Neural cell (in vitro differentiated cells): ENCODE measurements at regions not wholly inside any gene's neighbourhood (a gene's known extent, or its start where the extent isn't known, plus 50 kb on each side); places are given as distances from the start of the nearest gene placed in this dataset.
A peak's percentile ranks its signal among the peaks of the same experiment; 100 is the strongest.

Experiments used
- H2AFZ ChIP-seq: fragments of 200-600, 300-800 bp; sonication (generic), shearing (Covaris generic); 2 replicates; pipeline ENCODE4 v1.6.0; 2014; ENCODE audit warnings: low read depth, mild to moderate bottlenecking, antibody characterized with exemption, low read length, moderate library complexity
- H3F3A ChIP-seq: fragments of 200-600 bp; shearing (Covaris generic); 2 replicates; pipeline ENCODE4 v1.6.1; 2016; ENCODE audit warnings: mild to moderate bottlenecking, moderate library complexity, mixed read lengths, antibody characterized with exemption, low read length; ENCODE audit not compliant: insufficient read depth, poor library complexity, severe bottlenecking
- H3K27ac ChIP-seq: fragments of 200-600, 300-800 bp; sonication (generic), shearing (Covaris generic); 2 replicates; pipeline ENCODE4 v1.5.1; 2014; ENCODE audit warnings: mild to moderate bottlenecking, low read length, moderate library complexity
- H3K27me3 ChIP-seq: fragments of 300-800, 200-600 bp; sonication (generic), shearing (Covaris generic); 2 replicates; pipeline ENCODE4 v1.6.0; 2014; ENCODE audit warnings: mild to moderate bottlenecking, low read depth, low read length, moderate library complexity; ENCODE audit not compliant: insufficient read depth
- H3K36me3 ChIP-seq: fragments of 300-800, 200-600 bp; sonication (generic), shearing (Covaris generic); 2 replicates; pipeline ENCODE4 v1.5.1; 2014; ENCODE audit warnings: mild to moderate bottlenecking, antibody characterized with exemption, low read length, moderate library complexity; ENCODE audit not compliant: insufficient read depth
- H3K4me2 ChIP-seq: fragments of 300-800, 200-600 bp; sonication (generic), shearing (Covaris generic); 2 replicates; pipeline ENCODE4 v1.6.0; 2014; ENCODE audit warnings: mild to moderate bottlenecking, low read length
- H3K4me3 ChIP-seq: fragments of 300-800, 200-600 bp; sonication (generic), shearing (Covaris generic); 2 replicates; pipeline ENCODE4 v1.5.1; 2014; ENCODE audit warnings: mild to moderate bottlenecking, low read length, moderate library complexity
- H3K79me2 ChIP-seq: fragments of 200-600 bp; shearing (Covaris generic); replicated peaks from 2 replicates; pipeline ENCODE4 v1.6.0; 2014; ENCODE audit warnings: mild to moderate bottlenecking, low read length, moderate library complexity; ENCODE audit not compliant: insufficient read depth
- H3K9ac ChIP-seq: fragments of 300-800, 200-600 bp; sonication (generic), shearing (Covaris generic); 2 replicates; pipeline ENCODE4 v1.6.1; 2016; ENCODE audit warnings: mild to moderate bottlenecking, low read length, mixed read lengths
- H3K9me2 ChIP-seq: fragments of 200-600 bp; shearing (Covaris generic); 2 replicates; pipeline ENCODE4 v1.6.1; 2016; ENCODE audit warnings: mild to moderate bottlenecking, low read length, mixed read lengths; ENCODE audit not compliant: insufficient read depth
- H3K9me3 ChIP-seq: fragments of 200-600, 300-800 bp; sonication (generic), shearing (Covaris generic); 2 replicates; pipeline ENCODE4 v1.6.1; 2016; ENCODE audit warnings: mild to moderate bottlenecking, mixed run types, low read length, moderate library complexity, mixed read lengths
- H4K20me1 ChIP-seq: fragments of 200-600 bp; shearing (Covaris generic); 2 replicates; pipeline ENCODE4 v1.6.1; 2016; ENCODE audit warnings: mild to moderate bottlenecking, mixed run types; ENCODE audit not compliant: insufficient read depth
- CTCF ChIP-seq: fragments of 450-650 bp; IDR thresholded peaks from 2 replicates; pipeline ENCODE4 v1.5.1; 2014; ENCODE audit warnings: antibody characterized with exemption, mild to moderate bottlenecking, moderate library complexity; ENCODE audit not compliant: poor library complexity, severe bottlenecking
- EP300 ChIP-seq: fragments of 450-650 bp; conservative IDR thresholded peaks from 2 replicates; pipeline ENCODE4 v1.6.1; 2014; ENCODE audit warnings: antibody characterized with exemption, mild to moderate bottlenecking, moderate library complexity; ENCODE audit not compliant: poor library complexity, severe bottlenecking
- EZH2 ChIP-seq: fragments of 200-600, 300-800 bp; shearing (Covaris generic), sonication (generic); IDR thresholded peaks from 2 replicates; pipeline ENCODE4 v1.6.1; 2014; ENCODE audit warnings: antibody characterized with exemption, low read length, borderline replicate concordance, mild to moderate bottlenecking; ENCODE audit not compliant: insufficient read depth, poor library complexity, severe bottlenecking
- MXI1 ChIP-seq: fragments of 450-650 bp; conservative IDR thresholded peaks from 2 replicates; pipeline ENCODE4 v1.6.1; 2014; ENCODE audit warnings: antibody characterized with exemption, mild to moderate bottlenecking; ENCODE audit not compliant: poor library complexity, severe bottlenecking
- POLR2AphosphoS5 ChIP-seq: IDR thresholded peaks from 2 replicates; pipeline ENCODE4 v1.6.1; 2012
- RAD21 ChIP-seq: fragments of 450-650 bp; conservative IDR thresholded peaks from 2 replicates; pipeline ENCODE4 v1.6.1; 2014; ENCODE audit warnings: antibody characterized with exemption, mild to moderate bottlenecking, moderate library complexity
- REST ChIP-seq: IDR thresholded peaks from 2 replicates; pipeline ENCODE4 v1.6.1; 2012; ENCODE audit warnings: borderline replicate concordance
- SMC3 ChIP-seq: fragments of 450-650 bp; conservative IDR thresholded peaks from 2 replicates; pipeline ENCODE4 v1.6.1; 2014; ENCODE audit warnings: antibody characterized with exemption, mild to moderate bottlenecking, moderate library complexity; ENCODE audit not compliant: poor library complexity
- TAF1 ChIP-seq: IDR thresholded peaks from 2 replicates; pipeline ENCODE4 v1.6.1; 2012; ENCODE audit warnings: low read depth

DNA sequence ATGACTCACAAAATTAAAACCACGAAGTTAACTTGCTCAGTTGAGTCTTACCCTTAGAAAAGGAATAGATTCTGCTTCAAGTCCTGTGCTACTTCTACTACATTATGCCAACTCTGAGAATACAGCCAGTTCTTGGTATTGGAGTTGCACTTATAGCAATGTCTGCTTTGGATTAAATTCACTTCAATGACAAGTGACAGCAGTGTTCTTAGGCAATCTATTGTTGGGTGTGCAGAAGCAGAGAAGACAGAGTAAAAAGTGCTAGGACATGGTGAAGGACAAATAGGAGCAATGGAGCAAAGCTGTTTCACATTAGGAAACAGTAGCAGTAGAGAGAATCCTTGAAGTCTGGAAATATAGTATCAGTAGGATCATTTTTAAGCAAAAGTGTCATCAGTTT lies 713.1 kb downstream of the SI start:
- H3K27ac ChIP-seq, result no peak overlapping the region
- no peaks in the 10 kb centered on the region for H3K9me3 ChIP-seq
- no peak overlapping the region for H3K4me3 ChIP-seq
- no peaks in the 10 kb centered on the region for H3K9me2 ChIP-seq
- no peak for TF ChIP-seq SMC3
- no peak for TF ChIP-seq RAD21
- no peak for TF ChIP-seq REST
- no peak for TF ChIP-seq MXI1
- TF ChIP-seq CTCF, result no peak
- TF ChIP-seq POLR2AphosphoS5, result no peak
- no peak for TF ChIP-seq EZH2
- TF ChIP-seq TAF1, result no peak
- TF ChIP-seq EP300, result no peak
- H4K20me1 ChIP-seq, result no peaks in the 10 kb centered on the region
- no peaks in the 10 kb centered on the region for H3F3A ChIP-seq
- no peak overlapping the region for H3K4me2 ChIP-seq
- H3K27me3 ChIP-seq, result no peaks in the 10 kb centered on the region
- no peak overlapping the region for H3K9ac ChIP-seq
- H3K36me3 ChIP-seq, result no peaks in the 10 kb centered on the region
- H2AFZ ChIP-seq, result no peak overlapping the region
- H3K79me2 ChIP-seq, result no peaks in the 10 kb centered on the region

DNA sequence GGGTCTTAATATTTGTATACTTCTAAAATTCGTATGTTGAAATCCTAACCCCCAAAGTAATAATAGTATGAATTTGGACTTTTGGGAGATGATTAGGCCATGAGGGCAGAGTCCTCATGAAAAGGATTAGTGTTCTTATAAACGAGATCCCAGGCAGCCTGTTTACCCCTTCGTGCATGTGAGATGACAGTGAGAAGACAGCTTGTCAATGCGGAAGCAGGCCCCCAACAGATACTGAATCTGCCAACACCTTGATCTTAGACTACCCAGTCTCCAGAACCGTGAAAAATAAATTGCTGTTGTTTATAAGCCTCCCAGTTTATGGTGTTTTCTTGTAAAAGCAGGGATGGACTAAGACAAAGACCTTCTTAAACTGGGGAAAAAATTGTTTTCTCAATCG lies 714.2 kb downstream of the SI start:
- H3F3A ChIP-seq, result no peaks in the 10 kb centered on the region
- no peaks in the 10 kb centered on the region for H3K9me2 ChIP-seq
- H3K27ac ChIP-seq, result no peak overlapping the region
- H3K9me3 ChIP-seq, result no peaks in the 10 kb centered on the region
- no peak overlapping the region for H3K4me3 ChIP-seq
- no peak overlapping the region for H2AFZ ChIP-seq
- peak; percentile 64 for TF ChIP-seq EP300
- TF ChIP-seq SMC3, result no peak
- TF ChIP-seq POLR2AphosphoS5, result peak; percentile 38
- H3K4me2 ChIP-seq, result no peak overlapping the region
- no peaks in the 10 kb centered on the region for H4K20me1 ChIP-seq
- no peaks in the 10 kb centered on the region for H3K27me3 ChIP-seq
- H3K79me2 ChIP-seq, result no peaks in the 10 kb centered on the region
- H3K9ac ChIP-seq, result no peak overlapping the region
- no peaks in the 10 kb centered on the region for H3K36me3 ChIP-seq
